ENCODE measurements at regions not wholly inside any gene's neighbourhood (a gene's known extent, or its start where the extent isn't known, plus 50 kb on each side); places are given as distances from the start of the nearest gene placed in this dataset.

GRCh38 chr18:52220062-52220591 is 119.9 kb upstream of the DCC start:
- TF ChIP-seq, protein P1, sequence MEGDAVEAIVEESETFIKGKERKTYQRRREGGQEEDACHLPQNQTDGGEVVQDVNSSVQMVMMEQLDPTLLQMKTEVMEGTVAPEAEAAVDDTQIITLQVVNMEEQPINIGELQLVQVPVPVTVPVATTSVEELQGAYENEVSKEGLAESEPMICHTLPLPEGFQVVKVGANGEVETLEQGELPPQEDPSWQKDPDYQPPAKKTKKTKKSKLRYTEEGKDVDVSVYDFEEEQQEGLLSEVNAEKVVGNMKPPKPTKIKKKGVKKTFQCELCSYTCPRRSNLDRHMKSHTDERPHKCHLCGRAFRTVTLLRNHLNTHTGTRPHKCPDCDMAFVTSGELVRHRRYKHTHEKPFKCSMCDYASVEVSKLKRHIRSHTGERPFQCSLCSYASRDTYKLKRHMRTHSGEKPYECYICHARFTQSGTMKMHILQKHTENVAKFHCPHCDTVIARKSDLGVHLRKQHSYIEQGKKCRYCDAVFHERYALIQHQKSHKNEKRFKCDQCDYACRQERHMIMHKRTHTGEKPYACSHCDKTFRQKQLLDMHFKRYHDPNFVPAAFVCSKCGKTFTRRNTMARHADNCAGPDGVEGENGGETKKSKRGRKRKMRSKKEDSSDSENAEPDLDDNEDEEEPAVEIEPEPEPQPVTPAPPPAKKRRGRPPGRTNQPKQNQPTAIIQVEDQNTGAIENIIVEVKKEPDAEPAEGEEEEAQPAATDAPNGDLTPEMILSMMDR (conservative IDR thresholded peaks at IDR 0.05; ENCODE audit: low read depth, low read length) = no peak
- H3K4me3 ChIP-seq (ENCODE audit: low read depth, low read length) = no peak overlapping the region
- DNase-seq (ENCODE audit: low read depth) = no peak

GRCh38 chr18:52222211-52222610 is 117.8 kb upstream of the DCC start:
- DNase-seq (ENCODE audit: low read depth) = no peak
- TF ChIP-seq, protein P1 (conservative IDR thresholded peaks at IDR 0.05; ENCODE audit: low read depth, low read length) = no peak
- H3K4me3 ChIP-seq (ENCODE audit: low read depth, low read length) = no peak overlapping the region

DNA sequence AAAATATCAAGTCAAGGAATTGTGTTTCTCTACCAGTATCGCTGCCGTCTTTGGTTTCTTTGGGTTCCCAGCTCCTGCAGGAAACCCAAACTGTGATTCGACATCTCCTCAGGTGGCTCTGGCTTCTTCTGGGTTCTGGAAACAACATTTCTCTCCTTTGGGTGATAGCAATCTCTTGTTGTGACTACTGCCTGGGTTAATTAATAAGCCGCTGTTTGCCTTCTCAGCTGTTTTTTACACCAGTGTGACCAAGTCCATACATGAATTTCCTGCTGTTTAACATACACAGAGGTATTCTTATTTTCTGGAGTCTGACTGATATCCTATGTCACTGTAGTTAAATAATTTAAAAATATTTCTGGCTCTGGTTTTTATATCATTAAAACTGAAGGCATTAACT is 112.5 kb upstream of the DCC start:
- DNase-seq (ENCODE audit: low read depth) = no peak
- H3K4me3 ChIP-seq (ENCODE audit: low read depth, low read length) = no peak overlapping the region
- TF ChIP-seq, protein P1 (conservative IDR thresholded peaks at IDR 0.05; ENCODE audit: low read depth, low read length) = no peak

DNA sequence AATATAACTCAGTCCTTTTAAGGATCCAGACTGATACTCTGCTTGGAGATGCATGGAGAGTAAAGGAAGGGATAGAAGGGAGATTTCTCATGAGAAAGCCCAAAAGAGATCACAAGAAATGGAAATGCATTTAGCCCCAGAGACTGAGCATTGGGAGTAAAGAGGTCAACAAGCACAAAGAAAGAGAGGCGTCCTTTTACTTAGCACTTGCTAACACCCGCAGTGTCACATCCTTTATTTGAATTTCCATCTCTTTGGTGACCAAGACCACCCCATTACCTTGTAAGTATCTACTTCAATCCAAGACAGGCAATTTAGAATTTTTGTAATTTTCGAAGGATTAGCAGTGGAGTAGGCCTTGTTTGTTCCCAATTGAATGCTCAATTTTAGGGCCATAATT is 111.8 kb upstream of the DCC start:
- DNase-seq (ENCODE audit: low read depth) = no peak
- no peak overlapping the region for H3K4me3 ChIP-seq (ENCODE audit: low read depth, low read length)
- TF ChIP-seq, protein P1 (conservative IDR thresholded peaks at IDR 0.05; ENCODE audit: low read depth, low read length) = no peak

DNA sequence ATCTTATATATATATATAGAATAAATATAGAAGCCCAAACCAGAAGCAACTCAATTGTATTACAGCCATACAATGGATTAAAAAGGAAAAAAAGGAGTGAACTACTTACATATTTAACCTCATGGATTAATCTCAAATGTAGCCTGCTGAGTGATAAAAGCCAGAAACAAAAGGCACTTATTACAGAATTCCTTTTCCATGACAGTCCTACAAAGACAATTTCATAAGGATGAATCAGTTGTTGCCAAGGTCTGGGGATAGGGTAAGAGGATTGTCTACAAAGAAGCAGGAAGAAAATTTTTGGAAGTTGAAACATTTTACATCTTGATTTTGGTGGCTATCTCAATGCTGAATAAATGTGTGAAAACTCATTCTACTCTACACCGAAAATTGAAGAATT is 103.9 kb upstream of the DCC start:
- no peak overlapping the region for H3K4me3 ChIP-seq (ENCODE audit: low read depth, low read length)
- TF ChIP-seq, protein P1 (conservative IDR thresholded peaks at IDR 0.05; ENCODE audit: low read depth, low read length) = no peak
- no peak for DNase-seq (ENCODE audit: low read depth)

DNA sequence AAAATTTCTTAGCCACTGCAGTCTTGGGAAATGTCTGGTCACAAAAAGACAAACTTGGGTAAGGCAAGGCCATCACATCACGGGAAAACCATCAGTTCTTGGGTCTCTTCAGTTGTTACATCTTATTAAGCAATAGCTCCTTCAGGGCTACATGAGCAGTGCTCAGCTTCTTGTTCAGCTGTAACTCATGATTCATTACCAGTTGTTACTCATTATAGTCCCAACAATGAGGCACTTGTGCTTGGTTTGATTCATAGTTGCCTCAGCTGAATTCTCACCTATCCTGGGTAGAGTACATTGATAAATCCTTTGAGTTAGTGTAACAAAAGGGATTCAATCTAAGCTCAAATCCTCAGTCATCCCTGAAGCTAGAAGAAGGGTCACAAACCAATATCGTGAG is 102.4 kb upstream of the DCC start:
- no peak overlapping the region for H3K4me3 ChIP-seq (ENCODE audit: low read depth, low read length)
- TF ChIP-seq, protein P1 (conservative IDR thresholded peaks at IDR 0.05; ENCODE audit: low read depth, low read length) = no peak
- peak; percentile 93 for DNase-seq (ENCODE audit: low read depth)

DNA sequence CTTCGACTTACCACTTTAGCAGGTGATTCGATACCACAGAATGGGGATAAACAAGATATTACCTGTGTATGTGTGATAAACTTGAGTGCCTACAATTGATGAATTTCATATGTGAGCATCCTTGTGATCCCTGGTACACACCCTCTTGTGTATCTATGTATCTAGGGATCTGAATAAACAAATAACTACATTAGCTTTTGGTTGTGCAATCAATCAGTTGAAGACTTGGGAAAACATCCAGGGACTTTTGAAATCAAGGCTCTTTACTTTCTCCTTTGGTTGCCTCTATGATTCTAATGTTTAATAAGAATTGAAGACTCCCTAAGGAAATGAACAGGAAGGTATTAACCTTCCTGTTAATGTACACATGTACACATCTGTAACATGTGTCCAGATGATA is 97.3 kb upstream of the DCC start:
- H3K4me3 ChIP-seq (ENCODE audit: low read depth, low read length) = no peak overlapping the region
- DNase-seq (ENCODE audit: low read depth) = no peak
- TF ChIP-seq, protein P1 (conservative IDR thresholded peaks at IDR 0.05; ENCODE audit: low read depth, low read length) = no peak

Measured in epithelial cell of proximal tubule (primary cell).